Spleen (tissue), 11 donors: ENCODE measurements at regions not wholly inside any gene's neighbourhood (a gene's known extent, or its start where the extent isn't known, plus 50 kb on each side); places are given as distances from the start of the nearest gene placed in this dataset.

ENCODE experiments used
- DNase-seq: peaks from one replicate; pipeline ENCODE4 v3.0.0-alpha.2; 2020
- H3K27ac ChIP-seq, 8 donors: fragments of 200-600 bp; sonication (generic) in 7 of 8; 1 replicate in 4 of 8; 2 replicates in 4 of 8; pipeline versions ENCODE4 v1.5.0 to v1.8.0; 2016 to 2021; ENCODE audit warnings: inconsistent platforms in 4 of 8, mild to moderate bottlenecking in 4 of 8, moderate library complexity in 1 of 8
- H3K27me3 ChIP-seq, 7 donors: fragments of 200-600 bp; sonication (generic) in 6 of 7; replicated peaks in 1 of 7; 1 replicate in 4 of 7; 2 replicates in 3 of 7; pipeline versions ENCODE4 v1.5.0 to v1.8.0; 2016 to 2021; ENCODE audit warnings: inconsistent platforms in 3 of 7, mild to moderate bottlenecking in 1 of 7
- H3K36me3 ChIP-seq, 6 donors: fragments of 200-600 bp; sonication (generic) in 5 of 6; 1 replicate in 4 of 6; 2 replicates in 2 of 6; pipeline versions ENCODE4 v1.5.0 to v1.8.0; 2016 to 2021; ENCODE audit warnings: inconsistent platforms in 2 of 6
- H3K4me1 ChIP-seq, 6 donors: fragments of 200-600 bp; sonication (generic) in 5 of 6; 1 replicate in 3 of 6; 2 replicates in 3 of 6; pipeline versions ENCODE4 v1.5.0 to v1.8.0; 2016 to 2021; ENCODE audit warnings: inconsistent platforms in 3 of 6
- H3K4me3 ChIP-seq, 8 donors: fragments of 200-600 bp; sonication (generic) in 7 of 8; 1 replicate in 4 of 8; 2 replicates in 4 of 8; pipeline versions ENCODE4 v1.5.0 to v1.8.0; 2016 to 2021; ENCODE audit warnings: inconsistent platforms in 4 of 8, mild to moderate bottlenecking in 4 of 8, moderate library complexity in 2 of 8
- H3K9me3 ChIP-seq, 8 donors: fragments of 200-600 bp; sonication (generic) in 7 of 8; 1 replicate in 4 of 8; 2 replicates in 4 of 8; pipeline versions ENCODE4 v1.5.0 to v1.8.0; 2016 to 2021; ENCODE audit warnings: inconsistent platforms in 4 of 8
- CTCF ChIP-seq, 11 experiments: fragments of 200-600 bp in 7 of 11; fragments of 450-650 bp in 4 of 11; sonication (generic) in 4 of 11; IDR thresholded peaks in 8 of 11; conservative IDR thresholded peaks in 3 of 11; 1 replicate in 7 of 11; 2 replicates in 4 of 11; pipeline versions ENCODE4 v1.4.0 to v1.8.0; 2016 to 2021; ENCODE audit warnings: antibody characterized with exemption in 11 of 11, inconsistent platforms in 4 of 11, mild to moderate bottlenecking in 1 of 11
- POLR2A ChIP-seq, 3 donors: fragments of 450-650 bp; IDR thresholded peaks; one replicate each; pipeline ENCODE4 v1.5.1; 2017; ENCODE audit warnings: antibody characterized with exemption in 3 of 3, mild to moderate bottlenecking in 1 of 3
- POLR2AphosphoS5 ChIP-seq, 3 donors: sonication (generic); formaldehyde crosslinking; IDR thresholded peaks; one replicate each; pipeline ENCODE4 v1.5.1; 2017; ENCODE audit warnings: antibody characterized with exemption in 3 of 3
- WGBS, 5 donors: extraction: QIAGEN DNeasy Blood & Tissue Kit in 3 of 5; methylation state at CpG; one replicate each; pipeline versions ENCODE4 v1.1.5 to v1.1.7; 2013 to 2018; 5-methylcytosine and 5-hydroxymethylcytosine counted together
- intact Hi-C: fragments of 100-400 bp; cut with DNase I; formaldehyde crosslinking; loops from one replicate; pipeline ENCODE4 v1.15.0; 2023; ENCODE audit warnings: low total_unique reads
- donor health status: healthy with polysubstance abuse.
- donor health status: DM: no; HTN: no; CAD: no; lungs with moderate emphysema.
- donor health status: DM: no; HTN: no; CAD: no.
- donor health status: Bipolar disorder and iron deficiency.
- donor health status: healthy.
- donor health status: DM: no; HTN: no; CAD: no.
- donor health status: DM: yes; HTN: yes; CAD: no.

GRCh38 chr14:99342906-99343305 lies 70.9 kb upstream of the BCL11B start:
- no peaks in the 10 kb centered on the region for H3K36me3 ChIP-seq
- no peak overlapping the region for H3K27ac ChIP-seq
- TF ChIP-seq POLR2AphosphoS5 (IDR thresholded peaks at IDR 0.05) = no peak
- 70 to 84% (median 78%) methylated on average over 7 of the region's 7 CpGs for WGBS, 5 donors
- H3K4me3 ChIP-seq = no peak overlapping the region
- DNase-seq = no peak
- peaks cover 0 to 5% (median 0%) of the 10 kb centered on the region in 8 donors for H3K9me3 ChIP-seq
- no peaks in the 10 kb centered on the region for H3K4me1 ChIP-seq
- peaks cover 0 to 50% (median 4%) of the 10 kb centered on the region in 7 donors for H3K27me3 ChIP-seq
- intact Hi-C loops = no loop called here

- DNase-seq = no peak
- 75 to 80% (median 79%) methylated on average over 6 of the region's 6 CpGs for WGBS, 5 donors
These were observed 70.2 kb upstream of the BCL11B start for GRCh38 chr14:99342204-99342603.

GRCh38 chr14:99339551-99339950 lies 67.6 kb upstream of the BCL11B start:
- H3K4me3 ChIP-seq = no peak overlapping the region
- no peak for DNase-seq
- peaks cover 0 to 8% (median 0%) of the 10 kb centered on the region in 8 donors for H3K9me3 ChIP-seq
- intact Hi-C loops = no loop called here
- peaks cover 0 to 43% (median 4%) of the 10 kb centered on the region in 7 donors for H3K27me3 ChIP-seq
- WGBS, 5 donors = 63 to 87% (median 81%) methylated on average over 2 of the region's 2 CpGs
- H3K27ac ChIP-seq = no peak overlapping the region
- no peaks in the 10 kb centered on the region for H3K36me3 ChIP-seq
- H3K4me1 ChIP-seq = no peaks in the 10 kb centered on the region
- no peak for TF ChIP-seq POLR2A (IDR thresholded peaks at IDR 0.05)
- no peak for TF ChIP-seq CTCF (IDR thresholded peaks at IDR 0.05 in 8 of 11, conservative IDR thresholded peaks at IDR 0.05 in 3 of 11)
- no peak for TF ChIP-seq POLR2AphosphoS5 (IDR thresholded peaks at IDR 0.05)

More at GRCh38 chr14:99342204-99342603, 70.2 kb upstream of the BCL11B start:
- Histone ChIP-seq H3K9me3 (peaks cover 0 to 5% (median 0%) of the 10 kb centered on the region in 8 donors), H3K4me3 (no peak overlapping the region), H3K4me1 (no peaks in the 10 kb centered on the region), H3K27me3 (peaks cover 0 to 56% (median 4%) of the 10 kb centered on the region in 7 donors), H3K36me3 (no peaks in the 10 kb centered on the region), H3K27ac (no peak overlapping the region)
- intact Hi-C loops = no loop called here
- no peak for TF ChIP-seq POLR2AphosphoS5 (IDR thresholded peaks at IDR 0.05)
- TF ChIP-seq CTCF (IDR thresholded peaks at IDR 0.05 in 8 of 11, conservative IDR thresholded peaks at IDR 0.05 in 3 of 11) = no peak
- no peak for TF ChIP-seq POLR2A (IDR thresholded peaks at IDR 0.05)

GRCh38 chr14:99338313-99338712 lies 66.3 kb upstream of the BCL11B start:
- H3K4me1 ChIP-seq = no peaks in the 10 kb centered on the region
- H3K27me3 ChIP-seq = peaks cover 0 to 55% (median 4%) of the 10 kb centered on the region in 7 donors
- H3K36me3 ChIP-seq = no peaks in the 10 kb centered on the region
- TF ChIP-seq CTCF (IDR thresholded peaks at IDR 0.05 in 8 of 11, conservative IDR thresholded peaks at IDR 0.05 in 3 of 11) = no peak
- no peak for TF ChIP-seq POLR2A (IDR thresholded peaks at IDR 0.05)
- no peak for TF ChIP-seq POLR2AphosphoS5 (IDR thresholded peaks at IDR 0.05)
- peaks cover 0 to 9% (median 0%) of the 10 kb centered on the region in 8 donors for H3K9me3 ChIP-seq
- no peak for DNase-seq
- H3K27ac ChIP-seq = no peak overlapping the region
- WGBS, 5 donors = 80 to 84% (median 81%) methylated on average over 5 of the region's 5 CpGs
- no peak overlapping the region for H3K4me3 ChIP-seq
- intact Hi-C loops = no loop called here
